MM.1S (cell line): ENCODE measurements at regions not wholly inside any gene's neighbourhood (a gene's known extent, or its start where the extent isn't known, plus 50 kb on each side); places are given as distances from the start of the nearest gene placed in this dataset.

Source experiments
- DNase-seq: peaks from one replicate; pipeline ENCODE4 v3.0.0-alpha.2; 2015
- H2AFZ ChIP-seq: fragments of 300-600 bp; sonication (generic); 2 replicates; pipeline ENCODE4 v1.6.0; 2016; ENCODE audit warnings: antibody characterized with exemption, low read length
- H3F3A ChIP-seq: fragments of 300-600 bp; sonication (generic); 2 replicates; pipeline ENCODE4 v1.6.1; 2016; ENCODE audit warnings: mild to moderate bottlenecking, antibody characterized with exemption, low read length, moderate library complexity, mixed read lengths; ENCODE audit not compliant: insufficient read depth
- H3K27ac ChIP-seq: fragments of 300-600 bp; sonication (generic); 2 replicates; pipeline ENCODE4 v1.5.1; 2016; ENCODE audit warnings: mild to moderate bottlenecking, low read length
- H3K27me3 ChIP-seq: fragments of 300-600 bp; sonication (generic); replicated peaks from 2 replicates; pipeline ENCODE4 v1.6.0; 2016; ENCODE audit warnings: low read length; ENCODE audit not compliant: insufficient read depth
- H3K36me3 ChIP-seq: fragments of 300-600 bp; sonication (generic); replicated peaks from 2 replicates; pipeline ENCODE4 v1.6.1; 2016; ENCODE audit warnings: mild to moderate bottlenecking, low read length, mixed read lengths; ENCODE audit not compliant: insufficient read depth
- H3K4me1 ChIP-seq: fragments of 300-600 bp; sonication (generic); 2 replicates; pipeline ENCODE4 v1.6.1; 2016; ENCODE audit warnings: low read length, mixed read lengths
- H3K4me2 ChIP-seq: fragments of 300-600 bp; sonication (generic); 2 replicates; pipeline ENCODE4 v1.6.0; 2016; ENCODE audit warnings: low read depth, low read length
- H3K4me3 ChIP-seq: fragments of 300-600 bp; sonication (generic); 2 replicates; pipeline ENCODE4 v1.5.1; 2016; ENCODE audit warnings: low read length, mixed read lengths
- H3K79me2 ChIP-seq: fragments of 300-600 bp; sonication (generic); 2 replicates; pipeline ENCODE4 v1.6.1; 2016; ENCODE audit warnings: mixed run types, low read length, mixed read lengths
- H3K9ac ChIP-seq: fragments of 300-600 bp; sonication (generic); 2 replicates; pipeline ENCODE4 v1.6.1; 2016; ENCODE audit warnings: low read length, mixed read lengths
- H3K9me2 ChIP-seq: fragments of 300-600 bp; sonication (generic); replicated peaks from 2 replicates; pipeline ENCODE4 v1.6.1; 2016; ENCODE audit warnings: mild to moderate bottlenecking, low read length, mixed read lengths; ENCODE audit not compliant: insufficient read depth
- H3K9me3 ChIP-seq: fragments of 300-600 bp; sonication (generic); replicated peaks from 2 replicates; pipeline ENCODE4 v1.6.1; 2016; ENCODE audit warnings: mild to moderate bottlenecking, low read length, mixed read lengths; ENCODE audit not compliant: insufficient read depth
- H4K20me1 ChIP-seq: fragments of 300-600 bp; sonication (generic); 2 replicates; pipeline ENCODE4 v1.6.1; 2016; ENCODE audit warnings: mild to moderate bottlenecking, low read length, moderate library complexity, mixed read lengths; ENCODE audit not compliant: insufficient read depth
- EZH2 ChIP-seq: fragments of 300-600 bp; sonication (generic); optimal IDR thresholded peaks from 2 replicates; pipeline ENCODE3; 2017; ENCODE audit warnings: low read depth, mild to moderate bottlenecking, antibody characterized with exemption, low read length, mixed read lengths
- EZH2phosphoT487 ChIP-seq: fragments of 300-600 bp; sonication (generic); IDR thresholded peaks from 2 replicates; pipeline ENCODE4 v1.6.1; 2018; ENCODE audit warnings: antibody characterized with exemption, low read length
- TF ChIP-seq, protein P1 (sequence below): fragments of 300-600 bp; sonication (generic); IDR thresholded peaks from 2 replicates; pipeline ENCODE4 v1.5.1; 2016; ENCODE audit warnings: antibody characterized with exemption, low read length, mixed read lengths

DNA sequence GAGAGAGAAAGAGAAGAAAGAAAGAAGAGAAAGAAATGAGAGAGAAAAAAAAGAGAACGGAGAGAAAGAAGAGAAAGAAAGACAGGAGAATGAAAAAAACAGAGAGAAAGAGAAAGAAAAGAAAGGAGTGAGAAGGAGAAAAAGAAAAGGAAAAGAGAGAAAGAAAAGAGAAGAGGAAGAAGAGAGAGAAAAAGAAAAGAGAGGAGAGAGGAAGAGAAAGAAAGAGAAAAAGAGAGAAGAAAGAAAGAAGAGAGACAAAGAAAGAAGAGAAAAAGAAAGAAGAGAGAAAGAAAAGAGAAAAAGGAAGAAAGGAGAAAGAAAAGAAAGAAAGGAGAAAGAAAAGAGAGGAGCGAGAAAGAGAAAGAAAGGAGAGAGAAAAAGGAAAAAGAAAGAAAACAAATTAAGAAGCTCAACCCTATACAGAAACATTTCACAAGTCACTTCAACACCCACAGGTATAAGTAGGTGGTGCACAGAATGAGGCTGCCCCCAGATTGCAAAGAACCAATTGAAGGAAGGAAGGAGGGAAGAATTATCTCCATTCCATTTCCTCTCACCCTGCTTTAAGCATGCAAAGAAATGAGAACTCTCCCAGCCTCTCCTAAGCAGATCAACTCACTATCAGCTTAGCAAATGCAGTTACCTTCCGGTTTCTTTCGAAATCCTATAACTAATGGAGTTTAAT is 98.8 kb upstream of the CACNA1A start:
- Histone ChIP-seq H3K4me1 (no peaks in the 10 kb centered on the region), H3K4me3 (no peak overlapping the region), H3K9ac (no peak overlapping the region), H3K36me3 (no peaks in the 10 kb centered on the region), H3F3A (no peaks in the 10 kb centered on the region), H3K9me2 (no peaks in the 10 kb centered on the region), H3K27me3 (peaks cover 58% of the 10 kb centered on the region), H2AFZ (no peak overlapping the region), H3K27ac (no peak overlapping the region), H3K4me2 (no peak overlapping the region), H3K79me2 (no peaks in the 10 kb centered on the region), H4K20me1 (no peaks in the 10 kb centered on the region), H3K9me3 (no peaks in the 10 kb centered on the region)
- TF ChIP-seq, protein P1, sequence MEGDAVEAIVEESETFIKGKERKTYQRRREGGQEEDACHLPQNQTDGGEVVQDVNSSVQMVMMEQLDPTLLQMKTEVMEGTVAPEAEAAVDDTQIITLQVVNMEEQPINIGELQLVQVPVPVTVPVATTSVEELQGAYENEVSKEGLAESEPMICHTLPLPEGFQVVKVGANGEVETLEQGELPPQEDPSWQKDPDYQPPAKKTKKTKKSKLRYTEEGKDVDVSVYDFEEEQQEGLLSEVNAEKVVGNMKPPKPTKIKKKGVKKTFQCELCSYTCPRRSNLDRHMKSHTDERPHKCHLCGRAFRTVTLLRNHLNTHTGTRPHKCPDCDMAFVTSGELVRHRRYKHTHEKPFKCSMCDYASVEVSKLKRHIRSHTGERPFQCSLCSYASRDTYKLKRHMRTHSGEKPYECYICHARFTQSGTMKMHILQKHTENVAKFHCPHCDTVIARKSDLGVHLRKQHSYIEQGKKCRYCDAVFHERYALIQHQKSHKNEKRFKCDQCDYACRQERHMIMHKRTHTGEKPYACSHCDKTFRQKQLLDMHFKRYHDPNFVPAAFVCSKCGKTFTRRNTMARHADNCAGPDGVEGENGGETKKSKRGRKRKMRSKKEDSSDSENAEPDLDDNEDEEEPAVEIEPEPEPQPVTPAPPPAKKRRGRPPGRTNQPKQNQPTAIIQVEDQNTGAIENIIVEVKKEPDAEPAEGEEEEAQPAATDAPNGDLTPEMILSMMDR = no peak
- TF ChIP-seq EZH2 = no peak
- TF ChIP-seq EZH2phosphoT487 = no peak
- DNase-seq = no peak

DNA sequence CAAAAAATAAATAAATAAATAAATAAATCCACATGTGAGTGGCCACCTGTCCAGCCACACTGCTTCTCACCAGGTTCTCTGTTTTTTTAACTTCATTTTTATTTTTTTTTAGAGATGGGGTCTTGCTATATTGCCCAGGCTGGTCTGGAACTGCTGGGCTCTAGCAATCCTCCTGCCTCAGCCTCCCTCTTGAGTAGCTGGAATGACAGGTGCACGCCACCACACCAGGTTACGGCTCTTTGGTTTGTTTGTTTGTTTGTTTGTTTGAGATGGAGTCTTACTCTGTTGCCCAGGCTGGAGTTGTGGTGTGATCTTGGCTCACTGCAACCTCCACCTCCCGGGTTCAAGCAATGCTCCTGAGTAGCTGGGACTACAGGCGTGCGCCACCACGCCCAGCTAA is 94.5 kb upstream of the CACNA1A start:
- H3K4me1 ChIP-seq = no peaks in the 10 kb centered on the region
- no peaks in the 10 kb centered on the region for H3K36me3 ChIP-seq
- H4K20me1 ChIP-seq = no peaks in the 10 kb centered on the region
- no peak overlapping the region for H3K4me3 ChIP-seq
- no peak overlapping the region for H3K4me2 ChIP-seq
- no peaks in the 10 kb centered on the region for H3F3A ChIP-seq
- H3K9me3 ChIP-seq = no peaks in the 10 kb centered on the region
- no peak overlapping the region for H3K27ac ChIP-seq
- H3K9ac ChIP-seq = no peak overlapping the region
- TF ChIP-seq, protein P1 = no peak
- no peak for TF ChIP-seq EZH2phosphoT487
- DNase-seq = no peak
- no peaks in the 10 kb centered on the region for H3K79me2 ChIP-seq
- H2AFZ ChIP-seq = no peak overlapping the region
- H3K27me3 ChIP-seq = peaks cover 61% of the 10 kb centered on the region
- no peaks in the 10 kb centered on the region for H3K9me2 ChIP-seq

DNA sequence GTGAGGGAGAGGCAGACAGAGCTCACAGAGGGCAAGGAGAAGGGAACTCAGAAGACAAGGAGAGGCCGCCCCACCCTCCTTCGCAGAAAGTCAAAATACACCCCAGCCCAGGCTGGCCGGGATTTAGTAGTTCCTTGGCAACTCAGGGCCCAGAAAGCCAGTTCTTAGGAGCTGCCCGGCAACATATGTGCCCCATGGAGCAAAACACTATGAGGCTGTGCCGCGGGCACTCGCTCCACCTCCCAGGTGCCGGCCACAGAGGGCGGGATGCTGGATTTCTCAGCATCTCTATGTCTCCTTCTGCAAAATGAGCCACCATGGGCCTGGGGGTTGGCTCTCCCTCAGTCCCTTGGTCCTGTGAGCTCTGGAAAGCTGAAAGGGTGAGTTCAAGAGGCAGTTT is 93.8 kb upstream of the CACNA1A start:
- Histone ChIP-seq H3K4me1 (no peaks in the 10 kb centered on the region), H3K27me3 (peaks cover 57% of the 10 kb centered on the region), H3F3A (no peaks in the 10 kb centered on the region), H3K9me3 (no peaks in the 10 kb centered on the region), H3K4me2 (no peak overlapping the region), H3K27ac (no peak overlapping the region), H4K20me1 (no peaks in the 10 kb centered on the region), H3K36me3 (no peaks in the 10 kb centered on the region), H3K4me3 (no peak overlapping the region), H3K9me2 (no peaks in the 10 kb centered on the region), H3K9ac (no peak overlapping the region), H3K79me2 (no peaks in the 10 kb centered on the region), H2AFZ (no peak overlapping the region)
- no peak for DNase-seq
- TF ChIP-seq, protein P1 = no peak
- TF ChIP-seq EZH2 (no peak), EZH2phosphoT487 (no peak)
